HG02588 (cell line): ENCODE measurements at regions not wholly inside any gene's neighbourhood (a gene's known extent, or its start where the extent isn't known, plus 50 kb on each side); places are given as distances from the start of the nearest gene placed in this dataset.
"Not testable (repeated sequence)": the region's sequence is repeated elsewhere in the genome, so short reads cannot be mapped to it uniquely, and the experiment has no call there.

Experiments
- ATAC-seq: cut with Tn5 transposase; IDR thresholded peaks from one replicate; pipeline ENCODE4 v1.9.1; 2021; ENCODE audit warnings: mild to moderate bottlenecking, moderate library complexity; ENCODE audit not compliant: unreplicated experiment

DNA sequence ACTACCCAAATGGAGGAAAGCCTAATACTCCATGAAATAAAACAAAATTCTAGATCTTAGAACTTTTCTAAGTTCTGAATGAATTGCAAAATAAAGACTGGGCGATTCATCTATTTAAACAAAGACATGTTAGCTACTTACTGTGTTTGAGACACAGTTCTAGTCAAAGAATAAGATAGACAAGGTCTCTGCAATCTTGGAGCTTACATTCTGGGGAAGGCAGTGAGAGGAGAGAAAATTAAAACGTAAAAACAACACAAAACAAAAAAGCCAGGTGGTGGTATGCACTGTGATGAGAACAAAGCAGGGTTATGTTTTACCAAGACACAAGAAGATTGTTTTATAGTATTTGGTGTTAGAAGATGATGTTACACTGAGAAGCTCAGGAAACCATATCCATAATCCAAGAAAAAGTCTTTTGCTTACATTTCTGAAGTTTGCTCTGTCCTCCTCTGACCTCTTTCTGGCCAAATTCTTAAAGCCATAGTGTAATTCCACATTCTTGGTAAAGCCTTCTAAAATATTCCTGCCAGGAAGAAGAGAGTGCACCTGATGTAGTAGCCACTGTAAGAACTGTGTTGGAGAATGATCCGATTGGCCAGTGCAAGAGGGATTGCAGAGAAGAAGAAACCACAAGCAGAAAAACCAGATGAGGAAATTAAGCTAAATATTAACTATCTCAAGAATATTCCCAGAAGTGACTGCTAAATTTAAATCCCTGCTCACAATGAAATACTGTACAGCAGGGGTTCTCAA is 218.4 kb downstream of the PCSK1 start:
- ATAC-seq: no peak

DNA sequence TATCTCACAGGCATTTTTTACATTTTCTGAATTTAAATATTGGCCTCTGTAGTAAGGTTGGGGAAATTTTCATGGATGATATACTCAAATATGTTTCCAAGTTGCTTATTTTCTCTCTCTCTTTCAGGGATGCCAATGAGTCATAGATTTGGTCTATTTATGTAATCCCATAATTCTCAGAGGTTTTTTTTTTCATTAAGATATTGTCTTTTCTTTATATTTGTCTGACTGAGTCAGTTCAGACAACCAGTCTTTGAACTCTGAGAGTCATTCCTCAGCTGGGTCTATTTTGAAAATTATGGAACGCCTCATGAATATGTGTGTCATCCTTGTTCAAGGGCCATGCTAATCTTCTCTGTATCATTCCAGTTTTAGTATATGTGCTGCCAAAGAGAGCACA is 223.2 kb downstream of the PCSK1 start:
- ATAC-seq: no peak

DNA sequence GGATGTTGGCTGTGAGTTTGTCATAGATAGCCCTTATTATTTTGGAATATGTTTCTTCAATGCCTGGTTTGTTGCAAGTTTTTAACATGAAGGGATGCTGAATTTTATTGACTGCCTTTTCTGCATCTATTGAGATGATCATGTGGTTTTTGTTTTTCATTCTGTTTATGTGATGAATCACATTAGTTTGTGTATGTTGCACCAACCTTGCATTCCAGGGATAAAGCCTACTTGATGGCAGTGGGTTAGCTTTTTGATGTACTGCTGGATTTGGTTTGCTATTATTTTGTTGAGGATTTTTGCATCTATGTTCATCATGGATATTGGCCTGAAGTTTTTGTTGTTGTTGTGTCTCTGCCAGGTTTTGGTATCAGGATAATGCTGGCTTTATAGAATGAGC is 225.6 kb downstream of the PCSK1 start:
- ATAC-seq: no peak

DNA sequence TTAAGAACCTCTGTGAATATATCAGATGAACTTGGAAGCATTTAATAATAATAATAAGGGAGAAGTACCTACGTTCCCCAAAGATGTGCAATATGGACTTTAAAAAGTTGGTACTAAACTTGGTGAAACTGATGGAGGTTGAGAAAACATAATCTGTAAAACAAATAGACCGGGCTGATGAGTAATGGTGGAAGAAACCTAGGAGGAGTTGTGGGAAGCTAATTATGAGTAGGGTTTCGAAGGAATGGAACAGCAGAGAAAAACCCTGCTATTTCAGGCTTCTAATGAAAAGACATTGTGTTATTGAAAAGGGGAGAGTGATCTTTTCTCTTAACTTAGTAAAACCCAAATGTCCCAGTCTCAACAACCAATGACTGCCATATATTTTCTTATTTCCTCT is 229.3 kb downstream of the PCSK1 start:
- ATAC-seq: no peak

DNA sequence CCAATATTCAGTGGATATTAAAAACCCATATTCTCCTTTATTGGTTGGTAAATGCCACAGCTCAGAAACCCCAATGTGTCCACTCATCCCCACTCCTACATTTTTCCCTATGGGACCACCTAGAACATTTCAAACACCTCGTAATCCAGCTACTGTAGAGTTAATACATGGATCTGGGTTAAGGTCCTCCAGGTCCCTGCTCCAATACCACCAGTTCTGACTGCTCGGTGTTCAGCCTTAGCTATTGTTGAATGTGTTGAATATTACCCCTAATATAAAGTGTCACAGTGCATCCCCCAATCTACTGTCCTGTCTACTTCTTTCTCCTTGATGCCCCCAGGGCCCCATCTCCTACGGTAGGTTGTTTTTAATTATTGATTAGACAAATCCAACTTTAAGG is 231.5 kb downstream of the PCSK1 start:
- no peak for ATAC-seq

DNA sequence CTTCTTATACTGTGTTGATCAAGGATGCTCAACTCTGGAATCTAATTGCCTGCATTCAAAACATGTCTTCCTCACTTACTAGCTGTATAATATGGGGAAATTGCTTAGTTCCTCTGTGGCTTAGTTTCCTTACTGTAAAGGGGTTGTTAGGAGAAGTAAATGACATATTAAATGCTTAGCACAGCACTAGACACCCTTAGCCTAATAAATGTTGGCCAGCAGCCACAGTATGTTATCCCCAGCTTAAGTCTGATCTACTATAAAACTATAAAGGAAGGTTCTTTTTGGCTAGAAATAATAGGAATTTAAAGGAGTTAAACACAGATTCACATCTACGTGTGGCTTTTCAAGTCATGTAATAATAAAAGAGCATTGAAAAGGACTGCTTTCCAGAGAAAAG is 232.4 kb downstream of the PCSK1 start:
- ATAC-seq: no peak

DNA sequence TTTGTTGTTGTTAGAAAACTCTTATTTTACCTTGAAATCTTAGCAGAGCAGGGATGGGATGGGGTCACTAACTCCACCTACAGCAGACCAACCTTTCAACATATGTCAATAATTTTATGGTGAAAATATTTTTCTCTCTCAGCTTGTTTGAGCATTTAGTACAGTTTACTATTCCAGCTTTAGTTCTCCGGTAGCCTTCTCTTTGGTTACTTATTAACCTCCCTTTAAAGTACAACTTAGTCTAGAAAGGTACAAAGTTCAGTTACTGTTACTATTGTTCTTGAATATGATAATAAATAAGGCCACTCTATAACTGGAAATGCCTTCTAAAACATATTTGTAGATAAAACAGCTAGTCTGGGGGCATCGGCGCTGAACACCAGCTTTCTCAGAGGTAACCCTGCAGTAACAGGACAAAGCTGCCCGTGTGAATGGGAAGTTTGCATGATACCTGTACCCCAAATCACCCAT is 233.3 kb downstream of the PCSK1 start:
- ATAC-seq: no peak

DNA sequence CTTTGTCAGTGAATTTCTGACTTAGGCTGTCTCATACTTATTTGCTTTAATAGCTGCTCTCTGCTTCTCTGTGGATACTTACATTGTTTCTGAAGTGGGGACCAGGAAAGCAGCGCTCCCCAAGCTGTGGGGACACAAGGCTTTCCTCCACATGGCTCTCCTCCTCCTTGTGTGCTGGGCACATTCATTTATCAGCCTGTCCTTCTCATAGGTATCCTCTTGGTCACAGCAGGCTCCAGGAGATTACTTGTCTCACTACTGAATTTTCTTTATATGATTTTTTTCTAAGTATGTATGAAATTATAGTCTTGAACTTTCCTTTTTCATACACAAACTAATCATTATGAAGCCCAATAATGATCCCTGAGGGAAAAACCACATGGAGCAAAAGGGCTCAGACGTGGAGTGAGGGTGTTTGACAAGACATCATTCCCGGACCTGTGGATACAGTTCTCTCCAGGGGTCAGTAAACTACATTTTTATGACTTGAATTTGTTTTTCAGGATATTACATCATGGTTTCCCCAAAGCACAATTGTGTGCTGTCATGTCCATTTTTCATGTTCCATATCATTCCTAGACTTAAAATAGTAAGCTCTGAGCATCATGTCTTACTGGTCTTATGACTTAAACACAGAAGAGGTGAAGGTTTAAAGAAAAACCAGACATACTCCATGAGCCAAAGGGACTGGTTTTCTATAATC is 234.5 kb downstream of the PCSK1 start:
- ATAC-seq: no peak

DNA sequence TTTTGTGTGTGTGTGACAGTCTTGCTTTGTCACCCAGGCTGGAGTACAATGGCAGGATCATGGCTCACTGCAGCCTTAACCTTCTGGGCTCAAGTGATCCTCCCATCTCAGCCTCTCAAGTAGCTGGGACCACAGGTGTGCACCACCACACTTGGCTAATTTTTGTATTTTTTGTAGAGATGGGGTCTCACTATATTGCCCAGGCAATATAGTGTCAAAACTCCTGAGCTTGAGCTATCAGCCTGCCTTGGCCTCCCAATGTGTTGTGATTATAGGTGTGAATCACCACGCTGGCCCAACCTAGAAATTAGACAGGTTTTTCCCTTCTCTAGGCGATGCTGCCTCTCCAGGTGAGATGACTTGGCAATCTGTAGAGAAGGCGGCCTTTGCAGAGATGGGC is 235.3 kb downstream of the PCSK1 start:
- not testable (repeated sequence) for ATAC-seq

DNA sequence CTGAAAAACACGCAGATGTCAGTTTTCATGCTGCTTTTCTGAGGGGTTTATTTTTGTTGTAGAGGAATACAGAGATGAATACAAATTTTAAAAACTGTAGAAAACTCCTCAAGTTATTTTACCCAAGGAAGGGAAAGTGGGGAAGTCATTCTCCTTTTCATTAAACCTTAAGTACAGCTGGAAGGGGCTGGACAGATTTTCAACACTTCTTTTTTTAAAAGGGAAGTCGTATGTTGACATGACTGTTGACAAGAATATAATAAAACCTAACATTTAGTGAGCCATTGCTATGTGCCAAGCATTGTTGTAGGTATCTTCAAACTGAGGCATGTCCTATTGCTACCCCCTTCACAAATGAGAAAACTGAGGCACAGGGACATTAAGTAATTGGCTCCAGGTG is 235.7 kb upstream of the ELL2 start:
- no peak for ATAC-seq

DNA sequence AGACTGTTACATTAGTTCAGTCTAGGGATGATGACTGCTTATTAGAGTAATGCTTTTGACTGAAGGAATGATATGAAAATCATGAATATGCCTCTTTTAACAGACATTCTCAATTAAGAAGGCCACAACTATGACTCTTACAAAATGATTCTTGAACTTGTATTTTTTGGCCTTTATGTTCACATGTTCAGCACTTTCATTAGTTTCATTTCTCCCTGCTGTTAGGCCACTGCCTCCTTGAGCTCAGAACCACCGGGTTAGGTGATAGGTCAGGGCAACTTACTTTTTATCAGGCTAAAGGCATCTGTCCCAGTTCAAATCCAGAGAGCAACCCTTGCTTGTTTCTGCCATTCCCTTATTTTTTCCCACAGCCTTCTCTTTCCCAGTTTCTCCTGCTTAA is 235.2 kb upstream of the ELL2 start:
- no peak for ATAC-seq

DNA sequence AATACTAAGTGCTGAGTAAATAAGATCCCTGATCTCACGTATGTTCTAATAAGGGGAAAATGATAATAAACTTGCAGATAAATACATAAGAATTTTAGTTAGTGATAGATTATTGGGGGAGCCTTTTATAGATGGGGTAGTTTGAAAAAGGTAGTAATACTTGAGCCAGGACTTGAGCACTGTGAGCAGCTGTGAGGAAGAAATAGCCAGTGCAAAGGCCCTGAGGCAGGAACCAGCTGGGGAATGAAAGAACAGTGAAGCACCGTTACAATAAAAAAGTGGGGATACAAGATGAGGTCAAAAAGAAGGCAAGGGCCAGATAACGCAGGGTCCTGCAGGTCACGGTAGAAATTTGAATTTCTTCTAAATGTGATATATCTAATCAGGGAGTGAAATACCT is 234.8 kb upstream of the ELL2 start:
- ATAC-seq: no peak

DNA sequence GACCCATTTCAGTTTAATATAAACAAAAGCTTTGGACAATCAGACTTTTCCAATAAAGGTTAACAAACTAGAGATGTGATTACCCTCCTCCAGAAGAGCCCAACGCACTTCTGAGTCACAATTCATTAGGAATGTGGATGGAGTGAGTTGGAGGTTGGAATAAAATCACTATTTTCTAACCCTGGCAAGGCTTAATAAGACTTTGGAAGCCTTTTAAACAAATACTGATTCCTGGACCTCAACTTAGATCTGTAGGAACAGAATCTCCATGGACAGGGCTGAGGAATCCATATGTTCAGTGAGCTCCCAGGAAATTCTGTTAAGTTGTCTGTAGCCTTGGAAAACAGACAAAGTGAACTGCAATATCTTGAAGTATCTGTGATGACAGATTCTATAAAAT is 233.5 kb upstream of the ELL2 start:
- ATAC-seq: no peak

DNA sequence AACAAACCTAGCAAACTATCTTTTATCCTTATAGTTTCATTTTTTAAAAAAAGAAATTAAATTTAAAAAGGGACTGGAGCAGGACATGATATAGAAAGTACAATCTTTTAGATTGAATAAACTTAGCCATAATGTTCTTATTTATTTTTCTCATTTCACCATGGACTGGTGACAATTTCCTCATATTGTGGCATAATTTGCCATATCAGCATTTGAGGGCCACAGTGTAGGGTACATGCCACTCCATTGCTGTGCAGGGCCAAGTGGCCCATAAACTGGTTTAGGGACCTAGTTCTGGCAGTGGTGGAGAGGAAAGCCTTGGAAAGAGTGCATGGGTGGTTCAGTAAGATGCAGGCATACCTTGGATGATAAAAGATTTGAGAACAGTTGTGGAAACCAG is 232.9 kb upstream of the ELL2 start:
- ATAC-seq: no peak

DNA sequence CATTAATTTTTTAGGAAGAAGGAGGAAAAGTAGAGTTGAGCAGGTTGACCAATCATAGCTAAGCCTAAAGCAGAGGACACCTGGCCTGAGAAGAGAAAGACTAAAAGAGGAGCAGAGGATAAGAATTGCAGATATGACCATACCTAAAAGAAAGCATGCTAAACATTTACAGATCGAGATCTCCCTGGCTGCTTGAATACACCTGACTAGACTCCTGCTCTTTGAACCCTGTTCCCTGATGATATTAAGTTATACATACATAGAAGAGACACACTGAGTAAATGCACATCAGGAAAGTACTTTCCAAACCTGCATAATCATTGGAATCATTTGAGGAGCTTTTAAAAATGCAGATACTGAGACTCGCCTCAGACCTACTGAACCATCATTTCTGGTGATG is 232.3 kb upstream of the ELL2 start:
- ATAC-seq: no peak

DNA sequence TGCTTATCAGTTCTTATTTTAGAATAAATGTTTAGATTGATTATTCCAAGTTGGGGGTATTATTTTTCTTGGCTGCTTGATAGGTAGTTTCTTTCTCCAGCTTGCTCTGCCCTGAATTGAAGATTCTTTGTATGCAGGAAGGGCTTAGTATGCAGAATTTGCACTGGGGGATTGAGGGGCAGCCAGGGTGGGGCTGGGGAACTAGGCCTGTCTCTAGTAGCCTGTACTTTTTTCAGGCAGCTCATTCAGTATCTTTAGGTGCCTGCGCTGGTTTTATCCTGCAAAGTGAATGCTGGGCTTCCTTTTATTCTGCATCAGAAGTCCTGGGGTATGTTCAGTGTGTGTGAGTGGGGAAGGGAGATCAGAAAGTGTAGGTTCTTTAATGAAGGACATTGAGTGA is 228.3 kb upstream of the ELL2 start:
- ATAC-seq: no peak

DNA sequence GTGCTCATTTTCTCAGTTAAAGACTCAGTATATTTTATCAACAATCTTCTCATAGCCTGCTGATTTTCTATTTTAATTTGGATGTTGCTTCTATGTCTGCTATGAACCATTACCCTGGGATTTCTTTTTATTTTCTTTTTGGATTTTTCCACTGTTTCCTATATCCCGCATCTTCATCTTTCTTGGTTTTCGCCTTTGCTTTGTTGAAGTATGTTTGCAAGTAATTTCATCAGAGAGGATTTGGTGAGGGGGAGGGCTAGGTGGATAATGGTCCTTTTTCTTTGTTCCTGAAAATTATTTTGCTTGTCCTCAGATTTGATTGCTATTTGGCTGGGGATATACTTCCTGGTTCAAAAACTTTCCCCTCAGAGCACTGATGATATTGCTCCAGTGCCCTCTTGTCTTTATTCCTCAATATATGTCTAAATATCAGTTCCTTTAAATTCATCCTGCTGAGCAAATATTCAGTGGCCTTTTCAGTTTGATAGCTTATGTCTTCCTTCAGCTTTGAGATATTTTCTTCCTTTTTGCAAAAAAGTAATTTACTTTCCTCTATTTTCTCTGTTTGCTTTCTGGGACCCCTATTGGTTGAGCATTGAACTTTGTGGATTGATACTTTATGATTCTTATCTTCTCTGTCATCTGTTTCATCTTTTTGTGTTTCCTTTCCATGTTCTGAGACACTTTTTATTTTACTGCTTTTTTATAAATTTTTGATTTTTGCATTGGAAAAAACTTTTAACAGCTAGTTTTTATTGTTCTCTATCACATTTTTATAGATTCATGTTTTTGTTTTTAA is 227.6 kb upstream of the ELL2 start:
- ATAC-seq: no peak

DNA sequence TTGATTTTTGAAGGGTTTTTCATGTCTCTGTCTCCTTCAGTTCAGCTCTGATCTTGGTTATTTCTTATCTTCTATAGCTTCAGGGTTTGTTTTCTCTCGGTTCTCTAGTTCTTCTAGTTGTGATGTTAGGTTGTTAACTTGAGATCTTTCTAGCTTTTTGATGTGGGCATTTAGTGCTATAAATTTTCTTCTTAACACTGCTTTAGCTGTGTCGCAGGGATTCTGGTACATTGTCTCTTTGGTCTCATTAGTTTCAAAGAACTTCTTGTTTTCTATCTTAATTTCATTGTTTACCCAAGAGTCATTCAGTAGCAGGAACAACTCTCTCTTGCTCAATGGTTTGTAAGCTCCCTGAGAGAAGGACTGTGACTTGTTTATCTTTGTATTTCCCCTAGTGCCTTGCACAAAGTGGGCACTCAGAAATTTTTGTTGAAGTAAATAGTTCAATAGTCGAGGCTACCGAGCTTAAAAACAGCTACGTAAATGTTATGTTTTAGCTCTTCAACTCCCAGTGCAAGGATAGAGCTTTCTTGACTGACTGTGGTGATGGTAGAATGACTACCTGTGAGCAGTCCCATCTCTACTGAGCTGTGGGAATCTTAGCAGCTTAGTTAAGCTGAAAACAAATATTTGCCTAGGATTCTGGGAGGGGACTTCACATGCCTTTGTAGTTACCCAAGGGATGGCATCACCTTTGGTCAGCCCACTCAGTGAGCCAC is 225.8 kb upstream of the ELL2 start:
- no peak for ATAC-seq

DNA sequence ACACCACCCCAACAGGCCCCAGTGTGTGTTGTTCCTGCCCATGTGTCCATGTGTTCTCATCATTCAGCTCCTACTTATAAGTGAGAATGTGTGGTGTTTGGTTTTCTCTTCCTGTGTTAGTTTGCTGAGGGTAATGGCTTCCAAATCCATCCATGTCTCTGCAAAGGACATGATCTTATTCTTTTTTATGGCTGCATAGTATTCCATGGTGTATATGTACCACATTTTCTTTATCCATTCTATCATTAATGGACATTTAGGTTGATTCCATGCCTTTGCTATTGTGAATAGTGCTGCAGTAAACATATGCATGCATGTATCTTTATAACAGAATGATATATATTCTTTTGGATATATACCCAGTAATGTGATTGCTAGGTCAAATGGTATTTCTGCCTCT is 222.9 kb upstream of the ELL2 start:
- ATAC-seq: not testable (repeated sequence)

DNA sequence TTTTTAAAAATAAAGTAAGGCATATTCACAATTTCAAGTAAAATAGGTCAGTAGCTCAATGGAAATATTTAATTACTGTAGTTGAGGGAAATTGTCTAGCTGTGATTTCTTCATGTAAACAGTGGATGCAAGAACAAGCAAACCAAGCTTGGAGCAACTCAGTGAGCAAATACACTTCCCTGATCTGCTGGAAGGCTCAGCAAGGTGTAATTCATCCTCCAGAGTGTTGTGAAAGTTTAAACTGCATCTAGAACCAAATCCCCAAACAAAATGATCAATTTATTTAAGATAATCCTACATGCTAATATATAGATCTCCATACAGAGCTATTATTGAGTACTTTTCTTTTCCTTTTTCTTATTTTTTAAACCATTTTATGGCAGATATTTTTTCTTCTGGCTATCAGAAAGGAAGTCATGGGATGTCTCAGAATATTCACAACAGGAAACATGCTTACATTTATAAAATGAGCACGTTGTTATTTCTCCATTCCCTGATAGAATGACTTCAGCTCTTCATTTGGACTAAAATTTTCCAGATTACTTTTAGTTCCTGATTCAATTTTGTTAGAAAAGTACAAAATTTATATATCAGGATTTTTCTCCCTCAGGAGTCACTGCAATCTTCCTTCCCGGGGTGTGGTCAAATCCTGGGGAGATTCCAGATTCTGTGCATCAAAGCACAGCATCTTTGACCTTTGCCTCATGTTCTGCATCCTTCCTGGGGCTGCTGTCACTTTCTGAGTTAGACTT is 219.2 kb upstream of the ELL2 start:
- ATAC-seq: no peak
